C4-2B (cell line): ENCODE measurements at regions not wholly inside any gene's neighbourhood (a gene's known extent, or its start where the extent isn't known, plus 50 kb on each side); places are given as distances from the start of the nearest gene placed in this dataset.
A peak's percentile ranks its signal among the peaks of the same experiment; 100 is the strongest.

Experiments
- H3K27ac ChIP-seq: fragments of 450-650 bp; 2 replicates; pipeline ENCODE4 v1.5.1; 2017
- CTCF ChIP-seq: fragments of 450-650 bp; conservative IDR thresholded peaks from 2 replicates; pipeline ENCODE4 v1.5.1; 2017; ENCODE audit warnings: mild to moderate bottlenecking
- ZFX ChIP-seq: fragments of 450-650 bp; IDR thresholded peaks from 2 replicates; pipeline ENCODE4 v1.6.1; 2017

- no peak overlapping the region for H3K27ac ChIP-seq
- TF ChIP-seq ZFX (no peak), CTCF (no peak)
These were observed 114.3 kb downstream of the PPM1A start for GRCh38 chr14:60363275-60363674.

GRCh38 chr14:60363687-60364086 is 114.7 kb downstream of the PPM1A start:
- H3K27ac ChIP-seq = no peak overlapping the region
- TF ChIP-seq CTCF (no peak), ZFX (no peak)

GRCh38 chr14:60381909-60382308 is 104.0 kb downstream of the C14orf39 start:
- TF ChIP-seq ZFX = no peak
- no peak for TF ChIP-seq CTCF
- H3K27ac ChIP-seq = 0 out of 2 replicates have a peak overlapping the region, but pooled peaks have one; percentile 1
